ENCODE measurements at regions not wholly inside any gene's neighbourhood (a gene's known extent, or its start where the extent isn't known, plus 50 kb on each side); places are given as distances from the start of the nearest gene placed in this dataset.

DNA sequence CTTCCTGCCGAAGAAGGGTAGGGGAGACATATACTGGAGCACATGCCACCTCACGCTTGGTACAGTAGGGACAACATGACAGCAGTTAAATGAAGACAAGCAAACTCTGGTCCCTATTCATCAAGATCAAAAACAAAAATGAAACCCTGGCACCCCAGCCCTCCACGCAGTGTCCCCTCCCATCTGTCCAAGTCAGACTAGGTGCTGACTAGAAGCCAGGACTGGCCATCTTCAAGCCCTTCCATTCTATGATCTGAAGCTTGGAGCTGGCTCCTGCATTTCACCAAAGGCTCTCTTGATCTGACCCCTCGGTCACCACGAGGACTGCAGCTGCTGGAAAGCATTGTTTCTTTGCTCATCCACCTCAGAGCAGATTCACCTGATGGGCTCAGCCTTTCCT is 158.9 kb upstream of the GGTLC1 start:
- no peak for DNase-seq (ENCODE audit: low read depth in 3 of 3, low spot score in 1 of 3)

DNA sequence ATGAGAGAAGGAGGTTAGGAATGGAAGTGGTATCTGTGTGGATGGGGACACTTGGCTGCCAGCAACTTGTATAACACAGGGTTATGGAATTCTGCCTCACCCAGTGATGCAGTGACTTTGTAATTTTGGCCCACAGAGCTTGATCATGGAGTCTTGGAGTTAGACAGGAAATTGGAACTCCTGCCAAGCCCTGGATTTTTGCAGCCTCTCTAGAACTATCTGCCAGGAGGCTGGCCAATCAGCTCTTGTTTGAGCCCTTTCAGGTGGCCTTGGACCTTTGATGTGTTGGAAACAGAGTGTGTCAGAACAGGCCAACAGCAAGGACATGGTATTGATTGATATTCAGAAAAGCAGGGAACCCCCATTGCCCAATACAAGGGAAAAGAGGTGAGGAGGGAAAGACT is 157.7 kb upstream of the GGTLC1 start:
- no peak for DNase-seq (ENCODE audit: low read depth in 3 of 3, low spot score in 1 of 3)

DNA sequence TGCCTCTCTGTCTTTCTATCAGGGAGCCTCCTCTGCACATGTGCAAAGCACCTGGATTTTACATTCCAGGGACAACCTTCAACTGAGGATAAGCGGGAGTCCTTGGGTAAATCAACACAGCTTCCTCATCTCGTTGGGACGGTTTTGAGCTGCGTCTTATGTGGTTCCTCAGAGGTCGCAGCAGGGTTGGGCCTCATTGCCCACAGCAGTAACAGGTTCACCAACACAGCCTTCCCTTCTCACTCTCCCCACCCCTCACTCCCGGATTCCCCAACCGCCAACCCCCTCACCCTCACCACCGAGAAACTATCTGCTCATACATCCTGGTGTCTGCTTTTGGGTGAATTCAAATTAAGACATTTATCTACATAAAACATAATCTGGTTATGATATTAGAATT is 155.8 kb upstream of the GGTLC1 start:
- no peak for DNase-seq (ENCODE audit: low read depth in 3 of 3, low spot score in 1 of 3)

DNA sequence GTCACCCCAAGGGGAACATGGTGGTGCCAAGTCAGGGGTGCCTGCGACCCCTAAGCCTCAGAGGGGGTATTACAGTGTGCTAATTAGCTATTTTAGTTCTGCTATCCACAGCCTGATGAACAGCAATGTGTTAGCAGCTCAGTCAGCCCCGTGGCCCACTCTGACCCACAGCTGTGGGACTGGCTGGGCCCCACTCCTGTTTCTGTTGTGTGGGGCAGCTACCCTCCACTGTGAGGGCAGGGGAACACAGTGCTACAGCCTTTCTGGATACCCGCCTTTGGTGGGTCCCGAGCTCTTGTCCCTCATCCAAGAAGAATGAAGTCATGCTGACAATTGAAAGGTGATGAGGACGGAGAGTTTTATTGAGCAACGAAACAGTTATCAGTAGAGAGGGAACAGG is 152.5 kb upstream of the GGTLC1 start:
- no peak for DNase-seq (ENCODE audit: low read depth in 3 of 3, low spot score in 1 of 3)

DNA sequence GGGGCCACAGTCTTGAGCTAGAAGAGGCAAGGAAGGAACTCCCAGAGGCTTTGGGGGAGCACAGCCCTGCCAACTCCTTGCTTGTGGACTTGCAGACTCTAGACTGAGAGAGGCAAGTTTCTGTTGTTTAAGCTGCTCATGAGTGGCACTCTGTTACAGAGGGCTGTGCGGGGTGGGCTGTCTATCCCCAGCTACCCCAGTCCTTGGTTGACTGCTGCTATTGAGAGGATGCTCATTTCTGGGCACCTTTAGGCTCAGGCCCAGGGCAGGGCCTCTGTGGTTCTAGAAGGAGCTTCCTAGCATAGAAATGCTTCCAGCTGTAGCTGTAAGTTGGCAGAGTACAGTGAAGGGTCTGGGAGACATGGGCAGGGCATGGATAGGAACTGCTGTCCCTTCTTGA is 151.3 kb upstream of the GGTLC1 start:
- no peak for DNase-seq (ENCODE audit: low read depth in 3 of 3, low spot score in 1 of 3)

DNA sequence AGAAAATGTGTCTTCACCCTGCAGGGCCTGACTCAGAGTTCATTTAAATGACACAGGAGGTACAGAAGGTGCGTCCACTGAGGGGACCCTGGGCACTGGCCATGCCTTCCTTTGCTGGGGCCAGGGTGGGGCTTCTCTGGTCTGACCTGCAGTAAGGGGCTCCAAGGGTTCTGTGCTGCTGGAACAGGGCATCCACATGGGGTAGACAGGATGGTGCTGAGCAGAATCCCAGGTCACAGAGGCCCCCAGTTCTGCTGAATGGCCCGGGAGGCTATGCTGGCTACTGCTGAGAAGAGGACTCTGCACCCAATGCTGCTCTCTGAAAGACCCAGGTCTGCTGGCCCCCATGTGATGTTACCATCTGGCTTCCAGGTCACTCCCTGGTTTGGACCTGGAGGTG is 150.4 kb upstream of the GGTLC1 start:
- no peak for DNase-seq (ENCODE audit: low read depth in 3 of 3, low spot score in 1 of 3)

DNA sequence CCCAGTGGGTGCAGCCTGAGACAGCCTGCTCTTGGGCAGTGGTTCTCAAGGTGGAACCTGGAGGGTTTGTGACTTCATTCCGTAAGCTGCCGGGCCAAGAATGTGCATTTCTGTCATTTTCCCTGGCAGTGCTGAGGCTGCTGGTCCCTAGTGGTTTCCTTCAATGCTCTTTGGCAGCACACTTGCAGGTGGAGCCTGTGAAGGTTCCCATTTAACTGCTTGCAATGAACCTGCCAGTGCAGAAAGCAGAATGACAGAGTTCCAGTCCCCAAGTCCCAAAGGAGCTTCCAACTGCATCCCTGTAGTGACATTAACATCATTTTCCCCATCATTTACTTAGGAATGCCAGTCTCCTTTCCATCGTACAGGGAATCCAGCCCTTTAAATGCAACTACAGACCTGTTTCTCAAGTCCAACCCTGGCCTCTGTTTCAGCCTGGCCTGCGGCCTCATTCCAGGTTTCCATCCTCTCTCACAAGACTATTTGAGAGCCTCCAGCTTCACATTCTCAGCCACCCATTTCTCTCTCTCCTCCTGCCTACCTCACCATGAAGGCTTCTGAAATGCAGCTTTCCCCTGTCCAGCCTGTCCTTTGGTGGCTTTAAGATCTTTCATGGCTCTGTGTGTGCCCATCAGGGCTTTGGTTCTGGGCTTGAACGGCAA is 149.7 kb upstream of the GGTLC1 start:
- DNase-seq (ENCODE audit: low read depth in 3 of 3, low spot score in 1 of 3): no peak

DNA sequence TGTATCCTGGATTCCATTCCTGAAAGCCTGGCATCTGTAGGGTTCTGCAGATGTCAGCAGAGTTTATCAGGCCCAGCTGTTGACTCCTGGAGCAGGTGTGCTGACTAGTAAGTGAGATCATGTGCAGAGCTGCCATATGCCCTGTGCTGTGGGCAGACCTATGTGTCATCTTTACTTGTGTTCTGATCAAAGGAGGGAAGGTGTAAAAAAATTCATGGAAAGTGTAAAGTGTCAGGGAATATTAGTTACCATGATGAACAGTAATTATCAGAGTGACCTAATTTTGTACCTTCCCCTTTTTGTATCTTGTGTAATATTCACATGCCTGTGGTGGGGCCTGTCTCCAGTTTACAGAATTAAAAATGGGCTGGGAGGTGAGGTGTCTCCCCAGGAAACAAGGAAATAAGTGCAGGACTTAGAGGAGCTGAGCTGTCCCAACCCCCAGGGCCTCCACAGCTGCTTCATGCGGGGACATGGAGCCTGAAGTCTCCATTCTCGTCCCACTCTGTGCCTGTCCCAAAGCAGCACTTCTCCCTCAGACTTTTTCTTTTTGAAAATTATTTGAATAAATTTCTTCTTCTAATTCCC is 148.2 kb upstream of the GGTLC1 start:
- DNase-seq (ENCODE audit: low read depth in 3 of 3, low spot score in 1 of 3): no peak

DNA sequence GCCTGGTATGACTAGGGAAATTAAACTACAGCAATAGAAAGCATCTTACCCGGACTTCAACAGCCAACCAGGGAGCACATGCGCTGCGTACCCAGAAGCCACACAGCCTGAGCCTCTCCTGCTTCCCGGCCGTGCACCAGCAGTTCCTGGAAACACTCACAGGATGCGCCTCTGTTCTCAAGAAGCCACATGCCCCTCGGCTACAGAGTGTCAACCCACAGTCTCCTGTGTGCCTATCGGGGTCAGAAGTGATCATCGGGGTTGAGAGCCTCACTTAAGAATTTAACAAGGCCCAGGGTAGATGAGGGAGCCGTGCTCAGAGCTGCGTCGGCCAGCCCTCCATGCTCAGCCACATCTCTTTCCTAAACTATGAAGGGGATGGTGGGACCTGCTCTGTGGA is 147.2 kb upstream of the GGTLC1 start:
- no peak for DNase-seq (ENCODE audit: low read depth in 3 of 3, low spot score in 1 of 3)

DNA sequence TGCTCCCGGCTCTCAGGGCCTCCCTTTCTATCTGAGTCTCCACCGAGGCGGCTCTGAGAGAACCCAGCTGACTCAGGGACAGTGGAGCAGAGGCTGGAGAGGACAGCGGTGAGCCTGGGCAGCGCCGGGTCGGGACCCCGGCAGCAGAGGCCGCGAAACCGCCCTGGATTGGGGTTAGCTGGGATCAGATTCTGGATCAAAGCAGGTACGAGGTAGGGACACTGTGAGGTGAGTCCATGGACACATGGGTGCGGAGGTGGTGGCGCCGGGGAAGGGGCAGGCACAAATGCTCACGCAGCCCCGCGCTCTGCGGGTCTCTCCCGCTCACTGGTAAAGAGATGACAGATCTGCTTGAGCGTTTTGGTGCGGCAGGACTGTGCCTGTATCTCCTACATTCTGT is 146.4 kb upstream of the GGTLC1 start:
- no peak for DNase-seq (ENCODE audit: low read depth in 3 of 3, low spot score in 1 of 3)

DNA sequence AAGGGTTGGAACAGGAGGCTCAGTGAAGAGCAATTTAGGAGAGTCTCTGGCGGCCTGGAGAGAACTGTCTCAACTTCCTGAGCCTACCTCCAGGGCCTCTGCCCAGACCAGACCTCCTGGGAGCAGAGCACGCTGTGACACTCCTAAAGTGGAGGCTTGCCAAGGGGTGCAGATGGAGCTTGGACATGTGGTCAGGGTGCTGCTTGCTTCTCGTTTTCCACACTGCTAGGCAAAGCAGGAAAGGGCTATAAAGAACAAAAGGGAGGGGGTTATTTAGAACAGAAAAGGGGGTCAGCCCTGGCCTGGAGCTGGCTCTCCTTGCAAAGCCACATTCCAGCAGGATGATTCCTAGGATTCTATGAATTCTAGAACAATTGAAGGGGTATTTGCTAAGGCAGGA is 145.7 kb upstream of the GGTLC1 start:
- DNase-seq (ENCODE audit: low read depth in 3 of 3, low spot score in 1 of 3): no peak

DNA sequence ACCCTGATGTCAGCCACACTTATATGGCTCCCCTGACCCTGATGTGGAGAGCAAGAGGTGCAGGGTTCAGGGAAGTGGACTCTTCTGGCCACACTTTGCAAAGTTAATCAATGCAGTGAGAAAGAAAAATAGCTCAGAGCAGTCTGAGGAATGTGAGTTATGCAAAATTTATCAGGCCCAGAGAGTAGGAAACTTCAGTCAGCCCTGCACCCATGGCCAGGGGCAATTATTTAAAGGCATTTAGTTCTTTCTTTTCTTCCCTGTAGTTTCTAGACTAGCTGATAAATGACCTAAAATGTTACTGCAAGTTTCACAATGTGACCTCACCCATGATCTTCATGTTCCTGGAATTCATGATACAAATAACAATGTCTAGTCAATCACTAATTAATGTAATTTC is 143.7 kb upstream of the GGTLC1 start:
- no peak for DNase-seq (ENCODE audit: low read depth in 3 of 3, low spot score in 1 of 3)

DNA sequence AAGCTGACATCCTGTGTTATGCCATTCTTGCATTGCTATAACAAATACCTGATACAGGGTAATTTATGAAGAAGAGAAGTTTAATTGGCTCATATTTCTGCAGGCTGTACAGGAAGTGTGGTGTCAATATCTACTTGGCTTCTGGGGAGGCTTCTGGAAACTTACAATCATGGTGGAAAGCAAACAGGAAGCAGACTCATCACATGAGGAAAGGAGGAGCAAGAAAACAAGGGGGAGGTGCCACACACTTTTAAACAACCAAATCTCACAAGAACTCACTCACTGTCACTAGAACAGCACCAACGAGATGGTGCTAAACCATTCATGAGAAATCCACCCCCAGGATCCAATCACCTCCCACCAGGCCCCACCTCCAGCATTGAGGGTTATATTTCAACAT is 143.1 kb upstream of the GGTLC1 start:
- no peak for DNase-seq (ENCODE audit: low read depth in 3 of 3, low spot score in 1 of 3)

DNA sequence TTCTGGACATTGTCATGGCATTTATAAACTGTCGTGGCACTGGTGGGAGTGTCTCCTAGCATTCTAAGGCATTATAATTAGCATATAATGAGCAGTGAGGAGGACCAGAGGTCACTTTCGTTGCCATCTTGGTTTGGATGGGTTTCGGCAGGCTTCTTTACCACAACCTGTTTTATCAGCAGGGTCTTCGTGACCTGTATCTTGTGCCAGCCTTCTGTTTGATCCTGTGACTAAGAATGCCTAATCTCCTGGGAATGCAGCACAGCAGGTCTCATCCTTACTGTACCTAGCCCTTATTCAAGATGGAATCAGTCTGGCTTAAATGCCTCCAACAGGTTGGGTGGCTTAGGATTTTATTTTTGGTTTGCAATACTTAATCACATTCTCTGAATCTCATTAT is 142.7 kb upstream of the GGTLC1 start:
- DNase-seq (ENCODE audit: low read depth in 3 of 3, low spot score in 1 of 3): no peak

DNA sequence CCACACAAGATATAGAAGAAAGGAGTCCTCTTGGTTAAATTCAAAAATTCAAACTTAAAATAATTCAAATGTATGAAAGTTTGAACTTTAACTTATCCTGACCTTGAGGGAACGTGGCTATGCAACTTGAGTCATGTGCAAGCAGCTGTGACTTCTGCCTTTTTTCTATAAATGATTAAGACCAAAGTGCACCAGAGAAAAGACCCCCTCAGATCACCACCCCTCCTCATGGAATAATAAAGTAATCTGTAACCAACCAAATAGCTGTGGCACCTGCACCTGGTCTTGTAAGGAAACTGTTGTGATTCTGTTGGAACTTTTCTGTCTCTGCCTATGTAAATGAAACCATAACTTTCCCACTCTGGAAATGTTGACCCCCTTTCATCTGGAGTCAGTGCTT is 141.1 kb upstream of the GGTLC1 start:
- no peak for DNase-seq (ENCODE audit: low read depth in 3 of 3, low spot score in 1 of 3)

DNA sequence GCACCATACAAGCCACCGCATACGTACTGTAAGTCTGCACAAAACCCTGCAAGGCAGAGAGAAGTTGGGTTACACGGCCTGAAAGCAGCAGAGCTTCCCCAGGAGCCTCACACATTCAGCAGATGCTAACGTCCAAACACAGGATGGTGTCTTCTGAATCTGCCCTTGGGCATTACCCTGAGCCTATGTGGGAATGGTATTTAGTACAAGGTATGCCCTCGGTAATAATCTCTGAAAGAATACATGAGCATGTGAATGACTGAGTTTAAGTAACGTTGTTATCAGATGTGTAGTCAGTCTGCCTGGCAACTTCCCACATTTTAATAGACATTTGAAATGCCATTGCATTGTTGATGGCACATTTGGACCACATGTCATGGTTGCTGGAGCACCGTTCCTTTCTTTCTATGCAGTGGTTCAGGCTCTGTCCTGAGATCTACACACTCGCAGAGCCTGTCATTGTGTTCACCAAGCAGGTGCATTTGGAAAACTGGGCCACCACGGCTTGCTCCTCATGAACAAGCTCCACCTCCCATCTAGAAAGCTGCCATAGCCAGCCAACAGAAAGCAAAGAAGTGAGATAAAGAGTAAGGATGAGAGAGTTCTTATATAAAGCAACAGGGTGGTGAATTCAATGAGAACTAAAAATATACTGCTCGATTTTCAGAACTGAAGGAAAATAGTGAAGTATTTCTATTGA is 136.5 kb upstream of the GGTLC1 start:
- no peak for DNase-seq (ENCODE audit: low read depth in 3 of 3, low spot score in 1 of 3)

DNA sequence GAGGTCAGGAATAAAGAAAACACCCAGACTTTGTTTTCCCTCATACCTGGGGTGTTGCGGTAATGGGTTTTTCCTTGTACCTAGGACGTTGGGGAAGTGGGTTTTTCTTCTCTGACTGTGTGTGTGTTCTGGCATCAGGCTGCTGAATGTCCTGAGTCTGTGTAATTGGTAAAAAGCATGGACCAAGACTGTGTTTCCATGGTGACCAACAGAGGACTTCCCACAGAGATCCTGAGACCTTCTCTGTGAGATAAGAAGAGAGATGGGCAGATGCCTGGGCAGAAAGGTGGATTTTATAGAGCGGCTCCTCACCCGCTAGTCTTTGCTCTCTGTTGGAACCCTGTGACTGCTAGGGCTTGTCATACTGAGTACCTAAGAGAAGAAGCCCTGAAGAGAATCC is 135.4 kb upstream of the GGTLC1 start:
- no peak for DNase-seq (ENCODE audit: low read depth in 3 of 3, low spot score in 1 of 3)

DNA sequence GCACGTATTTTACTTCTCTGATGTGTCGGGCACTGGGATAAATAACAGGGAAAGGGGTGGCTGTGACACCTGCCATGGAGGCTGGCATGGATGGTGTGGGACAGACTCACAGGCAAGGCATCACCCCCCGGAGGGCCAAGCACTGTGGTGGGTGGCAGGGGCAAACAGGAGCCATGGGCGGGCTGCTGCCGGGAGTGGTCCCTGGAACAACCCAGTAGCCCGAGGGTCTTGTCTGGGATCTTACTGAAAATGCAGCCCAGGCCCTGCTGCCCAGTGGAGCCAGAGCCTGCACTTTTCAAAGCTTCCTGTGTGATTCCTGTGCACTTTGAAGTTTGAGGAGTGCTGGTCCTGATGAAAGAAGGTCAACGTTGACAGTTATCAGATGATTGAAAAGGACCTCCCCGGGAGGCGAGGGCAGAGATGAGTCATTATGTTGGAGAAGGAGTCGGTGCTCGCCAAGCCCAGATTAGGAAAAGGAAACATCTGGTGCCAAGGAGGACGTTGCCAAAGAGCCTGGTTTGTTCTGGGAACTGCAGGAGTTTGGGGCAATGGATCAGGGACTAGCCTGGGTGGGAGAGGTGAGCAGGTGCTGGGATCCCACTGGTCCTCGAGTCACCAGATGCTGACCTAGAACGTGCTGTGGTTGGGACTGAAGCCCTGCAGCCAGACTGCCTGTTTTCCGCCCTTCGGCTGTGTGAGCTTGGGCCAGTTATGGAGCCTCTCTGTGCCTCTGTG is 130.0 kb upstream of the GGTLC1 start:
- DNase-seq (ENCODE audit: low read depth in 3 of 3, low spot score in 1 of 3): no peak

DNA sequence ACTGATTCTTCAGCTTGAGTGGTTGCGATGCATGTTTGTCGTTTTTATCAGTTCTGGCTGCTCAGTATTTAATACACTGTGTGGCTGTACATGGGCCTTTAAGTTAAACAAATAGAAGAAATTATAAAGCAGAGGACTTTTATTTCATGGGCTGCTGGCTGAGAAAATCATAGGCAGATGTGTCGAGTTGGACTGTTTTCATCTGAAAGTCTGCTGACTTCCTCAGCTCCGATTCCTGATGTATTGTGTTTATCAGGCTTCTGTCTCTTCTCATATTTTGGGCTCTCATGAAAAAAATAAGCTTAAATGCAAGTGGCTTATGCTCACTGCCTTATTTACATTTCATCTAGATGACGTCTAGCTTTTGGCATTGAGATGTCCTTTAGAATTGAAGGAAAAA is 129.5 kb upstream of the GGTLC1 start:
- no peak for DNase-seq (ENCODE audit: low read depth in 3 of 3, low spot score in 1 of 3)

DNA sequence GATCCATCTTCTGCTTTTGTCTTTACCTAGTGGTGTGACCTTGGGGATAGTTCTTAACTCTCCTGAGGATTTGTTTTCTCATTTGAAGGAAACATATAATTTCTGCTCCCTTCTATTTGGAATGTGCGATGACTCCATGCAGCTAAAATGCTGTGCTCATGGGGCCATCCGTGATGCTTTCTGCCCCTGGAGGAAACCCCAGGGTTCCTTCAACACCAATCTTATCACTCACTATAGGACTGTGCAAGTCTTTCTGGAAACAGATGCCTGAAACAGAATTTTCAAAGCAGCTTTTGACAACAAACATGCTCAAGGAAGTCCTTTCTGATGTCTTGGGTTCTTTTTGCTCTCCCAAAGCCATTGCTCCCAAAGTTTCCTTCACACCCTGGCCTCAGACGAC is 128.8 kb upstream of the GGTLC1 start:
- DNase-seq (ENCODE audit: low read depth in 3 of 3, low spot score in 1 of 3): no peak

DNA sequence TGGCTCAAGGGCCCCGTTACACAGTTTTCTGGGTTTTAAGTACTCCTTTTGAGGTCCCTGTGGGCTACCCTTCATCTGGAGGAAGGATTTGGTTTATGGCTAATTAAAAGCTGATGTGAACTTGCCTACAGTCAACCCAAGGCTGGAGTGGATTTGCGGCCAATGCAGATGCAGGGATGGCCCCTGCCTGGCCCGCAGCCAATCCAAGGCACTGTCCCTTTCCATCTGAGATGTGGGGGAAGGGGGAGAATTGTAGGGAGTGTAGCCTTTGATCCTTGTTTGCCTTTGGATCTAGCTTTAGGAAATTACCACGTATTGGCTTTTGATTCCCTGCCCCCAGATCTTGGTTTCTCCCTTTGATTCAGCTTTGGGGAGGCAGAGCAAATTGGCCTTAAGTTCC is 128.0 kb upstream of the GGTLC1 start:
- DNase-seq (ENCODE audit: low read depth in 3 of 3, low spot score in 1 of 3): no peak

DNA sequence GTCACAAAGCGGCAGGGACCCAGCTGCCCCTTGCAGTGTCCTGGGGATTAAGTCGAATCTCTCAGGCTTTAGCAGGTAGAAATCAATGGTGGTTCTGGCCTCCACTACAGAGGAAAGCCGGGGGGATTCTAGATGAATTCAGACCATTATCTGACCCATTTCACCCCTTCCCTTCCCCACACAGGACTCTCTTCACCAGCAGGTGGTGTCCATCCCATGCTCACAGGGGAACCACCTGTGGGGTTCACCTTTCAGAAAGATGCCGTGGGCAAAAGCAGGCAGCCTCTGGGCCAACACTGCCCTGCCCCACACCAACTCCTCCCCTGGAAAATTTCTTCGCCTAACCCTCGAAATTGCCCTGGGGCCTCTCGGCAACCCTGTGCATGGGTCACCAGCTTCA is 123.8 kb upstream of the GGTLC1 start:
- no peak for DNase-seq (ENCODE audit: low read depth in 3 of 3, low spot score in 1 of 3)
